ENCODE measurements at regions not wholly inside any gene's neighbourhood (a gene's known extent, or its start where the extent isn't known, plus 50 kb on each side); places are given as distances from the start of the nearest gene placed in this dataset.
"Not testable (repeated sequence)": the region's sequence is repeated elsewhere in the genome, so short reads cannot be mapped to it uniquely, and the experiment has no call there.

- Mint-ChIP-seq H3K4me1 (ENCODE audit: low read depth, unreplicated experiment) (no peaks in the 10 kb centered on the region), H3K4me3 (ENCODE audit: unreplicated experiment) (no peak overlapping the region), H3K27ac (ENCODE audit: unreplicated experiment) (no peak overlapping the region), H3K9me3 (ENCODE audit: unreplicated experiment) (peaks cover 27% of the 10 kb centered on the region), H3K36me3 (ENCODE audit: low read depth, unreplicated experiment) (no peaks in the 10 kb centered on the region), H3K27me3 (ENCODE audit: low read depth, unreplicated experiment) (peaks cover 8% of the 10 kb centered on the region)
- Histone ChIP-seq H4K20me1 (ENCODE audit: insufficient read depth, low read length) (no peaks in the 10 kb centered on the region), H3K4me2 (ENCODE audit: low read length) (no peak overlapping the region), H3K9ac (ENCODE audit: low read length) (no peak overlapping the region), H3K79me2 (ENCODE audit: insufficient read depth, low read length) (no peaks in the 10 kb centered on the region), H3K27ac (ENCODE audit: low read depth, low read length) (no peak overlapping the region), H2AFZ (ENCODE audit: low read depth, low read length) (no peak overlapping the region), H3K27me3 (ENCODE audit: insufficient read depth, low read length) (no peaks in the 10 kb centered on the region), H3K4me3 (ENCODE audit: insufficient read depth, low read depth, low read length) (no peak overlapping the region), H3K9me3 (ENCODE audit: insufficient read depth, low read depth, low read length) (no peaks in the 10 kb centered on the region), H3K36me3 (ENCODE audit: insufficient read depth, low read length) (no peaks in the 10 kb centered on the region), H3K4me1 (ENCODE audit: insufficient read depth, low read length) (no peaks in the 10 kb centered on the region)
- DNase-seq (ENCODE audit: low read depth), result no peak
- FAIRE-seq, result no peak
- no peak for TF ChIP-seq CTCF (IDR thresholded peaks at IDR 0.05; ENCODE audit: insufficient read depth, low read depth, low read length)
- TF ChIP-seq EZH2 (IDR thresholded peaks at IDR 0.05; ENCODE audit: insufficient read depth, low read length), result no peak
Measured at GRCh38 chr20:30511322-30512030, 746.0 kb upstream of the DEFB115 start.

DNA sequence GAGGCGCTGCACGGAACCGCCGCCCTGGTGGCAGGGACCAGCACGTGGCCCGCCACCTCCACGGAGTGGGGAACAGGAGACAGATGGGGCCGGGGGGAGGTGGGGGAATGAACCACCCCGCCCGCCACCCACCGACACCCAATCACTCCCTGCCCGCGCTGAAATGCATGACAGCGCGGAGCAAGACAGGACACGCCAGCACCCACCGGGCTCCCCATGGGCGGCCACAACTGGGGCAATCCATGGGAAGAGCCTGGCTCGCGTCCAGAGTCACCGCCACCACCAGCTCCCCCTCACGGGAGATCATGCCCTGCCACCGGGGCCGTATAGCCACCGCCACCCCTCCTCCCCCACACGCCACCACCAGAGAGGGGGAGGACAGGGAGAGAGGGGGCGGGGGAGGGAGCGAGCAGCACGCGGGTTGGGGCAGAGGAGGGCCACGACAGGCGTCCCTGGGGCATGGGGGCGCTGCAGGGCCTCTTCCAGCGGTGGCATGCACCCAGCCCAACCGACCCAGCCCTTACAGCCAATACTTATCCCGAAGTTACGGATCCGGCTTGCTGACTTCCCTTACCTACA, 744.3 kb upstream of the DEFB115 start:
- Histone ChIP-seq H3K27me3 (ENCODE audit: insufficient read depth, low read length) (no peaks in the 10 kb centered on the region), H3K9me3 (ENCODE audit: insufficient read depth, low read depth, low read length) (no peaks in the 10 kb centered on the region), H3K79me2 (ENCODE audit: insufficient read depth, low read length) (no peaks in the 10 kb centered on the region), H3K9ac (ENCODE audit: low read length) (no peak overlapping the region), H3K4me3 (ENCODE audit: insufficient read depth, low read depth, low read length) (no peak overlapping the region), H2AFZ (ENCODE audit: low read depth, low read length) (no peak overlapping the region), H4K20me1 (ENCODE audit: insufficient read depth, low read length) (no peaks in the 10 kb centered on the region), H3K4me1 (ENCODE audit: insufficient read depth, low read length) (no peaks in the 10 kb centered on the region), H3K27ac (ENCODE audit: low read depth, low read length) (no peak overlapping the region), H3K36me3 (ENCODE audit: insufficient read depth, low read length) (no peaks in the 10 kb centered on the region), H3K4me2 (ENCODE audit: low read length) (no peak overlapping the region)
- H3K4me3 Mint-ChIP-seq (ENCODE audit: unreplicated experiment), result no peak overlapping the region
- DNase-seq (ENCODE audit: low read depth), result no peak
- peaks cover 8% of the 10 kb centered on the region for H3K27me3 Mint-ChIP-seq (ENCODE audit: low read depth, unreplicated experiment)
- no peak for TF ChIP-seq CTCF (IDR thresholded peaks at IDR 0.05; ENCODE audit: insufficient read depth, low read depth, low read length)
- no peak for TF ChIP-seq EZH2 (IDR thresholded peaks at IDR 0.05; ENCODE audit: insufficient read depth, low read length)
- peaks cover 24% of the 10 kb centered on the region for H3K9me3 Mint-ChIP-seq (ENCODE audit: unreplicated experiment)
- H3K27ac Mint-ChIP-seq (ENCODE audit: unreplicated experiment), result no peak overlapping the region
- H3K36me3 Mint-ChIP-seq (ENCODE audit: low read depth, unreplicated experiment), result no peaks in the 10 kb centered on the region
- no peak for FAIRE-seq
- no peaks in the 10 kb centered on the region for H3K4me1 Mint-ChIP-seq (ENCODE audit: low read depth, unreplicated experiment)

- FAIRE-seq, result not testable (repeated sequence)
Measured at GRCh38 chr20:30515915-30516314, 741.5 kb upstream of the DEFB115 start.

DNA sequence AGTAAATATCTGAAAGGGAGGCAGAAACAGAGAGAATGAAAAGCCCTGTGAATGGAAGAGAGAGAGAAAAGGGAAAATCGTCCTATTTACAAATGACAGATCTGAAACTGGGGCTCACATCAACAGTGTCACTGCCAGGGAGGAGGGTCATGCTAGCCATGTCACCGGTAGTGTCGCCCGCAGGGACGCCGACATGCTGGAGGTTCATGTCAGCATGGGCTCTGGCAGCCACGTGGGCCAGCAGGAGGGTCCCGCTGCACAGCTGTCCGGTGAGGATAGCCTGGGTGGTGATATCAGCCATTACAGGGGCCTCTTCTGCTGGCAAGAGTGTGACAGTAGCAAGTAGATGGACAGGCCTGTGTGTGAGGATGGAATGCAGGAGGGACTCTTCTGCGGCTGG, 738.6 kb upstream of the DEFB115 start:
- not testable (repeated sequence) for H4K20me1 ChIP-seq (ENCODE audit: insufficient read depth, low read length); H3K4me1 ChIP-seq (ENCODE audit: insufficient read depth, low read length); H3K79me2 ChIP-seq (ENCODE audit: insufficient read depth, low read length); H3K27me3 Mint-ChIP-seq (ENCODE audit: low read depth, unreplicated experiment); H3K9ac ChIP-seq (ENCODE audit: low read length); H3K36me3 Mint-ChIP-seq (ENCODE audit: low read depth, unreplicated experiment); H3K4me3 Mint-ChIP-seq (ENCODE audit: unreplicated experiment); FAIRE-seq; H3K27ac Mint-ChIP-seq (ENCODE audit: unreplicated experiment); H3K4me1 Mint-ChIP-seq (ENCODE audit: low read depth, unreplicated experiment); H3K4me3 ChIP-seq (ENCODE audit: insufficient read depth, low read depth, low read length); H3K4me2 ChIP-seq (ENCODE audit: low read length); DNase-seq (ENCODE audit: low read depth); H2AFZ ChIP-seq (ENCODE audit: low read depth, low read length); H3K9me3 Mint-ChIP-seq (ENCODE audit: unreplicated experiment); H3K27ac ChIP-seq (ENCODE audit: low read depth, low read length); H3K27me3 ChIP-seq (ENCODE audit: insufficient read depth, low read length); H3K36me3 ChIP-seq (ENCODE audit: insufficient read depth, low read length); H3K9me3 ChIP-seq (ENCODE audit: insufficient read depth, low read depth, low read length)

More at GRCh38 chr20:30515915-30516314, 741.5 kb upstream of the DEFB115 start:
- H3K36me3 ChIP-seq (ENCODE audit: insufficient read depth, low read length); H3K4me3 ChIP-seq (ENCODE audit: insufficient read depth, low read depth, low read length); H3K79me2 ChIP-seq (ENCODE audit: insufficient read depth, low read length); H3K36me3 Mint-ChIP-seq (ENCODE audit: low read depth, unreplicated experiment); H3K9me3 ChIP-seq (ENCODE audit: insufficient read depth, low read depth, low read length); H3K4me3 Mint-ChIP-seq (ENCODE audit: unreplicated experiment); H3K9ac ChIP-seq (ENCODE audit: low read length); H3K4me1 ChIP-seq (ENCODE audit: insufficient read depth, low read length); H3K27me3 ChIP-seq (ENCODE audit: insufficient read depth, low read length); H3K4me1 Mint-ChIP-seq (ENCODE audit: low read depth, unreplicated experiment); H2AFZ ChIP-seq (ENCODE audit: low read depth, low read length); H4K20me1 ChIP-seq (ENCODE audit: insufficient read depth, low read length); H3K27me3 Mint-ChIP-seq (ENCODE audit: low read depth, unreplicated experiment); H3K4me2 ChIP-seq (ENCODE audit: low read length); H3K27ac Mint-ChIP-seq (ENCODE audit: unreplicated experiment); H3K27ac ChIP-seq (ENCODE audit: low read depth, low read length); DNase-seq (ENCODE audit: low read depth): not testable (repeated sequence)
- H3K9me3 Mint-ChIP-seq (ENCODE audit: unreplicated experiment), result peaks cover 18% of the 10 kb centered on the region

Measured in astrocyte (in vitro differentiated cells and primary cell).